H1 (cell line): ENCODE measurements at regions not wholly inside any gene's neighbourhood (a gene's known extent, or its start where the extent isn't known, plus 50 kb on each side); places are given as distances from the start of the nearest gene placed in this dataset.

ENCODE experiments used
- ASH2L ChIP-seq: fragments of 200-600, 300-600 bp; sonication (generic); IDR thresholded peaks from one replicate; pipeline ENCODE4 v1.7.1; 2017; ENCODE audit warnings: low read length
- CTCF ChIP-seq, 3 experiments: IDR thresholded peaks; 1 replicate in 2 of 3; 2 replicates in 1 of 3; pipeline versions ENCODE4 v1.5.1 to v1.6.1; 2011; ENCODE audit warnings: low read length in 3 of 3, mild to moderate bottlenecking in 3 of 3, inconsistent platforms in 2 of 3, low read depth in 1 of 3, moderate library complexity in 1 of 3; ENCODE audit not compliant: insufficient read depth in 1 of 3; ENCODE audit errors: control extremely low read depth in 1 of 3
- FOSL1 ChIP-seq: IDR thresholded peaks from 2 replicates; pipeline ENCODE4 v1.6.1; 2011; ENCODE audit warnings: mild to moderate bottlenecking, low read depth, low read length, moderate library complexity; ENCODE audit not compliant: insufficient read depth
- GABPA ChIP-seq: IDR thresholded peaks from 2 replicates; pipeline ENCODE4 v1.6.1; 2011; ENCODE audit warnings: mild to moderate bottlenecking, low read length, moderate library complexity, borderline replicate concordance; ENCODE audit not compliant: insufficient read depth
- GTF2F1 ChIP-seq: IDR thresholded peaks from 2 replicates; pipeline ENCODE4 v1.6.1; 2012; ENCODE audit warnings: low read depth, low read length, improper control_type of control experiment, borderline replicate concordance
- MAFK ChIP-seq: IDR thresholded peaks from 2 replicates; pipeline ENCODE4 v1.6.1; 2012; ENCODE audit warnings: low read depth, mild to moderate bottlenecking, improper control_type of control experiment, low read length
- NANOG ChIP-seq: IDR thresholded peaks from 2 replicates; pipeline ENCODE4 v1.6.1; 2011; ENCODE audit warnings: low read length, low read depth, mild to moderate bottlenecking, inconsistent platforms; ENCODE audit not compliant: insufficient read depth, poor library complexity, severe bottlenecking
- PHF8 ChIP-seq: fragments of 200-600 bp; sonication (generic); conservative IDR thresholded peaks from 2 replicates; pipeline ENCODE4 v1.7.1; 2012; ENCODE audit warnings: low read depth, mild to moderate bottlenecking, inconsistent platforms, low read length, moderate library complexity
- POLR2A ChIP-seq, 2 experiments: IDR thresholded peaks; 1 replicate in 1 of 2; 2 replicates in 1 of 2; pipeline ENCODE4 v1.6.1; 2011; ENCODE audit warnings: low read depth in 2 of 2, low read length in 2 of 2, mild to moderate bottlenecking in 2 of 2; ENCODE audit errors: control extremely low read depth in 1 of 2
- RAD21 ChIP-seq, 2 experiments: IDR thresholded peaks in 1 of 2; conservative IDR thresholded peaks in 1 of 2; 2 replicates each; pipeline ENCODE4 v1.6.1; 2011; ENCODE audit warnings: low read depth in 2 of 2, low read length in 2 of 2, improper control_type of control experiment in 1 of 2, inconsistent platforms in 1 of 2, mild to moderate bottlenecking in 1 of 2, moderate library complexity in 1 of 2
- RNF2 ChIP-seq: fragments of 200-900, 300-1000 bp; sonication (generic); IDR thresholded peaks from 2 replicates; pipeline ENCODE4 v1.7.1; 2016; ENCODE audit warnings: borderline replicate concordance, low read depth, mild to moderate bottlenecking, antibody characterized with exemption, low read length; ENCODE audit not compliant: poor library complexity, severe bottlenecking; ENCODE audit errors: missing control alignments
- SIN3A ChIP-seq, 2 experiments: IDR thresholded peaks in 1 of 2; conservative IDR thresholded peaks in 1 of 2; 2 replicates each; pipeline ENCODE4 v1.6.1; 2011 to 2012; ENCODE audit warnings: low read length in 2 of 2, improper control_type of control experiment in 1 of 2, low read depth in 1 of 2, mild to moderate bottlenecking in 1 of 2
- SIRT6 ChIP-seq: IDR thresholded peaks from one replicate; pipeline ENCODE4 v1.7.1; 2012; ENCODE audit warnings: low read length, inconsistent platforms
- SP1 ChIP-seq: IDR thresholded peaks from 2 replicates; pipeline ENCODE4 v1.6.1; 2011; ENCODE audit warnings: low read depth, low read length
- SP4 ChIP-seq: IDR thresholded peaks from 2 replicates; pipeline ENCODE4 v1.6.1; 2012; ENCODE audit warnings: low read length, inconsistent platforms
- YY1 ChIP-seq: IDR thresholded peaks from 2 replicates; pipeline ENCODE4 v1.6.1; 2011; ENCODE audit warnings: low read depth, mild to moderate bottlenecking, low read length
- TF ChIP-seq, protein P1 (sequence below): IDR thresholded peaks from 2 replicates; pipeline ENCODE4 v1.6.1; 2011; ENCODE audit warnings: low read length, improper control_type of control experiment
- TF ChIP-seq, protein P2 (sequence below): IDR thresholded peaks from 2 replicates; pipeline ENCODE4 v1.6.1; 2011; ENCODE audit warnings: low read depth, mild to moderate bottlenecking, low read length; ENCODE audit not compliant: insufficient read depth
- TF ChIP-seq, protein P3 (sequence below): IDR thresholded peaks from 2 replicates; pipeline ENCODE4 v1.6.1; 2012; ENCODE audit warnings: inconsistent platforms

GRCh38 chr6:26199057-26199772 is 112.0 kb downstream of the HFE start (continued):
- TF ChIP-seq RNF2: no peak
- TF ChIP-seq GABPA: no peak
- TF ChIP-seq, protein P1, sequence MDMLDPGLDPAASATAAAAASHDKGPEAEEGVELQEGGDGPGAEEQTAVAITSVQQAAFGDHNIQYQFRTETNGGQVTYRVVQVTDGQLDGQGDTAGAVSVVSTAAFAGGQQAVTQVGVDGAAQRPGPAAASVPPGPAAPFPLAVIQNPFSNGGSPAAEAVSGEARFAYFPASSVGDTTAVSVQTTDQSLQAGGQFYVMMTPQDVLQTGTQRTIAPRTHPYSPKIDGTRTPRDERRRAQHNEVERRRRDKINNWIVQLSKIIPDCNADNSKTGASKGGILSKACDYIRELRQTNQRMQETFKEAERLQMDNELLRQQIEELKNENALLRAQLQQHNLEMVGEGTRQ: no peak
- TF ChIP-seq, protein P2, sequence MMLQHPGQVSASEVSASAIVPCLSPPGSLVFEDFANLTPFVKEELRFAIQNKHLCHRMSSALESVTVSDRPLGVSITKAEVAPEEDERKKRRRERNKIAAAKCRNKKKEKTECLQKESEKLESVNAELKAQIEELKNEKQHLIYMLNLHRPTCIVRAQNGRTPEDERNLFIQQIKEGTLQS: no peak
- no peak for TF ChIP-seq FOSL1
- TF ChIP-seq SP4: no peak
- TF ChIP-seq SIN3A (conservative IDR thresholded peaks at IDR 0.05 in 1 of 2, IDR thresholded peaks at IDR 0.05 in 1 of 2; ENCODE audit: low read depth in 1 of 2, low read length in 2 of 2): no peak; a peak in 2 of 4 replicates
- TF ChIP-seq SP1: peak; percentile 99
- TF ChIP-seq GTF2F1: peak; percentile 98
- TF ChIP-seq PHF8: peak; percentile 64; the same call in 1 of the 2 replicates
- TF ChIP-seq NANOG: no peak
- TF ChIP-seq POLR2A (IDR thresholded peaks at IDR 0.05; ENCODE audit: control extremely low read depth in 1 of 2, low read depth in 2 of 2, low read length in 2 of 2): peak; percentile 91 to 99
- TF ChIP-seq ASH2L: no peak
- no peak for TF ChIP-seq RAD21 (IDR thresholded peaks at IDR 0.05 in 1 of 2, conservative IDR thresholded peaks at IDR 0.05 in 1 of 2; ENCODE audit: low read depth in 2 of 2, low read length in 2 of 2)
- no peak for TF ChIP-seq CTCF (IDR thresholded peaks at IDR 0.05; ENCODE audit: control extremely low read depth in 1 of 3, insufficient read depth in 1 of 3, low read depth in 1 of 3, low read length in 3 of 3)
- TF ChIP-seq SIRT6: no peak
- TF ChIP-seq MAFK: no peak
- TF ChIP-seq, protein P3, sequence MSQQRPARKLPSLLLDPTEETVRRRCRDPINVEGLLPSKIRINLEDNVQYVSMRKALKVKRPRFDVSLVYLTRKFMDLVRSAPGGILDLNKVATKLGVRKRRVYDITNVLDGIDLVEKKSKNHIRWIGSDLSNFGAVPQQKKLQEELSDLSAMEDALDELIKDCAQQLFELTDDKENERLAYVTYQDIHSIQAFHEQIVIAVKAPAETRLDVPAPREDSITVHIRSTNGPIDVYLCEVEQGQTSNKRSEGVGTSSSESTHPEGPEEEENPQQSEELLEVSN: no peak
- TF ChIP-seq YY1: 0 out of 2 replicates have a peak, but pooled peaks have one; percentile 51
